ENCODE measurements at regions not wholly inside any gene's neighbourhood (a gene's known extent, or its start where the extent isn't known, plus 50 kb on each side); places are given as distances from the start of the nearest gene placed in this dataset.

DNA sequence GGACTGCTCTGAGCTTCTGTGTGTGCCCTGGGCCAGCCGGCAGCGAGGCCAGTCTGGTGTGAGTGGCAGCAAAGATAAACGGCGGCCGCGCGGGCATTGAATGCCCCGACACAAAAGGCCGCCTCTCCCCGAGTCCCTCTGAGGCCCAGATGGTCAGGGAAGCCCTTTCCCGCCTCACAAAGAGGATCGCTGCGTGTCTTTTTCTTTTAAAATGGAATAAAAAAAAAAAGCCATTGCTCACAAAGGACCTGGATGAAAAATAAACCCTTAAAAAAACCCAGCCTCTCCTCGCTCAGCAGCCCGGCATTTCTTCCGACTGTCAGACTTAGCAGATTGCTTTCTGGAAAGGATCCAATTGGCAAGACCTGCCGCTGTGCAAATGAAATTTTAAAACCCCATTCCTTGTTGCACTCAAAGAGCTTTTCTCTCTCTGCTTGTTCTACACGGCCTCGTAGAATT, 578.7 kb downstream of the BCOR start:
- TF ChIP-seq CTCF (IDR thresholded peaks at IDR 0.05; ENCODE audit: low read depth, low read length) (no peak), EZH2phosphoT487 (IDR thresholded peaks at IDR 0.05; ENCODE audit: low read depth) (no peak)

All from OCI-LY3 (cell line).